OCI-LY3 (cell line): ENCODE measurements at regions not wholly inside any gene's neighbourhood (a gene's known extent, or its start where the extent isn't known, plus 50 kb on each side); places are given as distances from the start of the nearest gene placed in this dataset.

Experiments
- H2AFZ ChIP-seq: fragments of 200-600, 300-600 bp; shearing (Covaris generic); 2 replicates; pipeline ENCODE4 v1.6.0; 2014; ENCODE audit warnings: antibody characterized with exemption, low read depth, low read length
- H3K27ac ChIP-seq: fragments of 200-600, 300-600 bp; sonication (generic); 2 replicates; pipeline ENCODE4 v1.5.1; 2014; ENCODE audit warnings: mild to moderate bottlenecking, low read length, moderate library complexity, mixed read lengths
- H3K27me3 ChIP-seq: fragments of 200-600, 300-600 bp; sonication (generic); 2 replicates; pipeline ENCODE4 v1.6.1; 2014; ENCODE audit warnings: low read depth, low read length, mixed read lengths
- H3K36me3 ChIP-seq: fragments of 200-600, 300-600 bp; sonication (generic); replicated peaks from 2 replicates; pipeline ENCODE3; 2014; ENCODE audit warnings: low read depth, low read length, mixed read lengths
- H3K4me1 ChIP-seq: fragments of 300-600, 200-600 bp; sonication (generic); 2 replicates; pipeline ENCODE4 v1.6.1; 2014; ENCODE audit warnings: low read length, mixed read lengths
- H3K4me2 ChIP-seq: fragments of 200-600, 300-600 bp; sonication (generic); 2 replicates; pipeline ENCODE4 v1.6.1; 2014; ENCODE audit warnings: low read length, mixed read lengths
- H3K4me3 ChIP-seq: fragments of 300-600, 200-600 bp; sonication (generic); 2 replicates; pipeline ENCODE4 v1.5.1; 2014; ENCODE audit warnings: antibody characterized with exemption, mild to moderate bottlenecking, low read length, moderate library complexity
- H3K79me2 ChIP-seq: fragments of 300-600, 200-600 bp; shearing (Covaris generic); 2 replicates; pipeline ENCODE4 v1.6.1; 2014; ENCODE audit warnings: mild to moderate bottlenecking, low read length, mixed read lengths
- H3K9ac ChIP-seq: fragments of 300-600, 200-600 bp; shearing (Covaris generic); 2 replicates; pipeline ENCODE4 v1.6.0; 2014; ENCODE audit warnings: mild to moderate bottlenecking, low read length, moderate library complexity
- H3K9me3 ChIP-seq: fragments of 200-600, 300-600 bp; shearing (Covaris generic); 2 replicates; pipeline ENCODE4 v1.6.1; 2014; ENCODE audit warnings: low read length, mixed read lengths; ENCODE audit not compliant: insufficient read depth
- H4K20me1 ChIP-seq: fragments of 200-600, 300-600 bp; sonication (generic); 2 replicates; pipeline ENCODE4 v1.6.1; 2016; ENCODE audit warnings: low read length, mixed read lengths; ENCODE audit not compliant: insufficient read depth
- CTCF ChIP-seq: fragments of 200-600, 300-600 bp; sonication (generic); IDR thresholded peaks from 2 replicates; pipeline ENCODE4 v1.5.1; 2014; ENCODE audit warnings: antibody characterized with exemption, low read length, low read depth
- EZH2phosphoT487 ChIP-seq: fragments of 200-600 bp; shearing (Covaris generic); IDR thresholded peaks from 2 replicates; pipeline ENCODE4 v1.6.1; 2018; ENCODE audit warnings: antibody characterized with exemption, mixed run types, low read depth

- Histone ChIP-seq H3K9me3 (no peaks in the 10 kb centered on the region), H3K4me3 (no peak overlapping the region), H3K36me3 (no peaks in the 10 kb centered on the region), H3K4me2 (no peak overlapping the region), H3K27ac (no peak overlapping the region), H2AFZ (no peak overlapping the region), H3K9ac (no peak overlapping the region), H4K20me1 (no peaks in the 10 kb centered on the region), H3K4me1 (no peaks in the 10 kb centered on the region), H3K79me2 (no peaks in the 10 kb centered on the region), H3K27me3 (no peaks in the 10 kb centered on the region)
- TF ChIP-seq CTCF (no peak), EZH2phosphoT487 (no peak)
These were observed 62.1 kb upstream of the TPM4 start for GRCh38 chr19:16013851-16014840.

- H3K4me3 ChIP-seq = no peak overlapping the region
- H4K20me1 ChIP-seq = no peaks in the 10 kb centered on the region
- H3K79me2 ChIP-seq = no peaks in the 10 kb centered on the region
- no peaks in the 10 kb centered on the region for H3K4me1 ChIP-seq
- H3K4me2 ChIP-seq = no peak overlapping the region
- H3K27ac ChIP-seq = no peak overlapping the region
- H3K27me3 ChIP-seq = no peaks in the 10 kb centered on the region
- H2AFZ ChIP-seq = no peak overlapping the region
- H3K9ac ChIP-seq = no peak overlapping the region
- no peaks in the 10 kb centered on the region for H3K36me3 ChIP-seq
- TF ChIP-seq EZH2phosphoT487 (no peak), CTCF (no peak)
- H3K9me3 ChIP-seq = no peaks in the 10 kb centered on the region
These were observed 61.1 kb upstream of the TPM4 start for GRCh38 chr19:16014923-16015804.

GRCh38 chr19:16015805-16016173 is 60.5 kb upstream of the TPM4 start:
- Histone ChIP-seq H4K20me1 (no peaks in the 10 kb centered on the region), H3K27me3 (no peaks in the 10 kb centered on the region), H3K4me2 (no peak overlapping the region), H3K4me1 (no peaks in the 10 kb centered on the region), H2AFZ (no peak overlapping the region), H3K27ac (no peak overlapping the region), H3K9me3 (no peaks in the 10 kb centered on the region), H3K79me2 (no peaks in the 10 kb centered on the region), H3K9ac (no peak overlapping the region), H3K36me3 (no peaks in the 10 kb centered on the region), H3K4me3 (no peak overlapping the region)
- TF ChIP-seq EZH2phosphoT487 = no peak
- TF ChIP-seq CTCF = no peak
